ENCODE measurements at regions not wholly inside any gene's neighbourhood (a gene's known extent, or its start where the extent isn't known, plus 50 kb on each side); places are given as distances from the start of the nearest gene placed in this dataset.

DNA sequence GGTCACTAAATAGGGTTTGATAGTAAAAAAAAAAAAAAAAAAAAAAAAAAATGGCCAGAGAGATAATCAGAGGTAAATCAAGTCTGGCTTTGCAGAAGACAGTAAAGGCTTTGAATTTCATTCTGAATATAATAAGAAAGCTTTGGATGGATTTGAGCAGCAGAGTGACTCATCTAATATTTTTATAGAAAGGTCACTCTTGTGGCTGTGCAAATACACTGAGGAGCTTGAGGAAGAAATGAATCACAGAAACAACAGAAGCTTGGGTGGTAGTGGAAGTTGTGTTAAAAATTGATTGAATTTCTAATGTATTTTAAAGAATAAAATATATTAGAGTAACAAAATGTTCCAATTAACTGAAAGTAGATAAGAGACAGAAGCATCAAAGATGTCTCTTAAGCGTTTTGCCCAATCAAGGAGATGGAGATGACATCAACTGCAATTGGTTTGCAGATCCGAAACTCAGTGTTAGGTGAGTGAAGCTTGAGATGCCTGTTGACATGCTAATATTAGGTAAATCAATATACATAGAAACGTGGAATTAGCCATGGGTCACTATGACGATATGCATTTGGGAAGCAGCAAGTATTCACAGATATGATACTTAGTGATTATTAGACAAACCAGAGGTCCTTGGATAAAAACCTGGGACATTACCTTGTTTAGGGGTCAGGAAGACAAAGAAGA is 280.5 kb downstream of the GPM6A start:
- no peaks in the 10 kb centered on the region for H3K36me3 Mint-ChIP-seq (ENCODE audit: low read depth)
- no peak for TF ChIP-seq CTCF (IDR thresholded peaks at IDR 0.05; ENCODE audit: unreplicated experiment in 3 of 3)

DNA sequence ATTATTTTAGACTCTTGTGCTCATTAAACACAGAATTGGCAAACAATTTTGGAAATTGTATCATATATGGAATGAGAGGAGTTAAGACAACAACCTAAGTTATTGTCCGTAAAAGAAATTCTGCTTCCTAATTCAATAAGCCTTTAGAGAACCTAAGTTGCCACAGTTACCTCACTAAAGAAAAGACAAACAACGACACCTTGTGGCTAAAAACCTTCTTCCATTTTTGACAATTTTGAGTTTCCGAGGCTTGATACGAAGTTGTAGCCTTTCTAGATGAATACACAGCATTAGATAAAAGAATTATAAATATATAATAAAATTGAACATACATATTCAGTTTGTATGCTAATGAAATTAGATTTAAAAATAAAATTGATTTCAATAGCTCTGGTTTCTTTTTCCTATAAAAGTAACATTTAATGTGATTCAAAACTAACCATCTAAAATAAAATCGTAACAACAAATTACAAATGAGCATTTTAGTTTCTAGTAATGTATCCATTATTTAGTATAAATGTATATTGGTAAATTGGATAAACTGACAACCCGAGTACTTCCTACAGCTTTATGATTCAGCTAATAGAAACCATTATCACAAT is 275.1 kb downstream of the GPM6A start:
- Mint-ChIP-seq H3K27ac (no peak overlapping the region), H3K4me3 (no peak overlapping the region), H3K4me1 (no peaks in the 10 kb centered on the region), H3K27me3 (ENCODE audit: low read depth) (peaks cover 17% of the 10 kb centered on the region), H3K36me3 (ENCODE audit: low read depth) (no peaks in the 10 kb centered on the region), H3K9me3 (peaks cover 6% of the 10 kb centered on the region)
- TF ChIP-seq CTCF (IDR thresholded peaks at IDR 0.05; ENCODE audit: unreplicated experiment in 3 of 3): peak; percentile 56 to 64 (median 58)

More for the DNA sequence above, 280.5 kb downstream of the GPM6A start:
- no peak overlapping the region for H3K4me3 Mint-ChIP-seq
- no peak overlapping the region for H3K27ac Mint-ChIP-seq
- peaks cover 6% of the 10 kb centered on the region for H3K27me3 Mint-ChIP-seq (ENCODE audit: low read depth)
- H3K4me1 Mint-ChIP-seq: no peaks in the 10 kb centered on the region
- peaks cover 9% of the 10 kb centered on the region for H3K9me3 Mint-ChIP-seq

DNA sequence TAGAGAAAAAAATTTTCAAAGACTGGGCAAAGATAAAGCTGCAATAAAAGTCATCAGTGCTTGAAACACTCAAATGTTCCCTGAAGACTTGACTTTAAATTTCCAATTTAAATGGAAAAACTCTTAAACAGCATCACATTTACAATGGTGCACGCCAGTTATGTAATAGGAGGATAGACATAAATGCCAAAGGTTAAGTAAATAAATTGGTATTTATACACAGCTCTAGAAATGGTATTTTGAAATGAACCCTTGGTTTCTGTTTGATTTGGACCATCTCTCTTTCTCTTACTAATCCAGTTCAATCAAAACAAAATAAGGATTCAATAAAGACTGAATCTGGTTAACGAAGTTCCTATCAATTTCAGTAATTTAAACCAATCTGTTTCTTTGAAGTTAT is 272.6 kb downstream of the GPM6A start:
- H3K27me3 Mint-ChIP-seq (ENCODE audit: low read depth): peaks cover 17% of the 10 kb centered on the region
- no peak for TF ChIP-seq CTCF (IDR thresholded peaks at IDR 0.05; ENCODE audit: unreplicated experiment in 3 of 3)
- H3K27ac Mint-ChIP-seq: no peak overlapping the region
- no peak overlapping the region for H3K4me3 Mint-ChIP-seq
- no peaks in the 10 kb centered on the region for H3K9me3 Mint-ChIP-seq
- H3K36me3 Mint-ChIP-seq (ENCODE audit: low read depth): no peaks in the 10 kb centered on the region
- peaks cover 6% of the 10 kb centered on the region for H3K4me1 Mint-ChIP-seq

- peaks cover 6% of the 10 kb centered on the region for H3K4me1 Mint-ChIP-seq
- no peak for TF ChIP-seq CTCF (IDR thresholded peaks at IDR 0.05; ENCODE audit: unreplicated experiment in 3 of 3)
- H3K4me3 Mint-ChIP-seq: no peak overlapping the region
- peaks cover 17% of the 10 kb centered on the region for H3K27me3 Mint-ChIP-seq (ENCODE audit: low read depth)
- H3K36me3 Mint-ChIP-seq (ENCODE audit: low read depth): no peaks in the 10 kb centered on the region
- H3K9me3 Mint-ChIP-seq: no peaks in the 10 kb centered on the region
- no peak overlapping the region for H3K27ac Mint-ChIP-seq
These were observed 271.9 kb downstream of the GPM6A start for GRCh38 chr4:175540151-175540550.

GRCh38 chr4:175540732-175541131 is 271.3 kb downstream of the GPM6A start:
- Mint-ChIP-seq H3K27me3 (ENCODE audit: low read depth) (peaks cover 17% of the 10 kb centered on the region), H3K27ac (no peak overlapping the region), H3K4me3 (no peak overlapping the region), H3K4me1 (peaks cover 6% of the 10 kb centered on the region), H3K9me3 (no peaks in the 10 kb centered on the region), H3K36me3 (ENCODE audit: low read depth) (no peaks in the 10 kb centered on the region)
- no peak for TF ChIP-seq CTCF (IDR thresholded peaks at IDR 0.05; ENCODE audit: unreplicated experiment in 3 of 3)

- Mint-ChIP-seq H3K4me1 (peaks cover 6% of the 10 kb centered on the region), H3K4me3 (no peak overlapping the region), H3K9me3 (no peaks in the 10 kb centered on the region), H3K27me3 (ENCODE audit: low read depth) (peaks cover 10% of the 10 kb centered on the region), H3K36me3 (ENCODE audit: low read depth) (no peaks in the 10 kb centered on the region), H3K27ac (no peak overlapping the region)
- TF ChIP-seq CTCF (IDR thresholded peaks at IDR 0.05; ENCODE audit: unreplicated experiment in 3 of 3): no peak
These were observed 269.3 kb downstream of the GPM6A start for GRCh38 chr4:175542786-175543185.

All from nephron (organoid).